ENCODE measurements at regions not wholly inside any gene's neighbourhood (a gene's known extent, or its start where the extent isn't known, plus 50 kb on each side); places are given as distances from the start of the nearest gene placed in this dataset.

GRCh38 chr17:63304704-63305261, 141.3 kb downstream of the CYB561 start:
- Histone ChIP-seq H3K4me1 (ENCODE audit: control insufficient read depth in 1 of 2, low read depth in 2 of 2) (peaks cover 0 to 4% of the 10 kb centered on the region in 2 donors), H3K27me3 (replicated peaks; ENCODE audit: insufficient read depth) (no peaks in the 10 kb centered on the region), H3K27ac (no peak overlapping the region), H3K4me3 (no peak overlapping the region), H3K9me3 (no peaks in the 10 kb centered on the region), H3K36me3 (no peaks in the 10 kb centered on the region)
- DNase-seq (ENCODE audit: low spot score) (no peak), ATAC-seq (ENCODE audit: insufficient number of reproducible peaks, low FRiP score, low read depth) (no peak)
- no peak for TF ChIP-seq CTCF (IDR thresholded peaks at IDR 0.05)

- H3K27me3 ChIP-seq (replicated peaks; ENCODE audit: insufficient read depth) = no peaks in the 10 kb centered on the region
- no peak overlapping the region for H3K27ac ChIP-seq
- DNase-seq (ENCODE audit: low spot score) = no peak
- H3K9me3 ChIP-seq = no peaks in the 10 kb centered on the region
- peaks cover 0 to 4% of the 10 kb centered on the region in 2 donors for H3K4me1 ChIP-seq (ENCODE audit: control insufficient read depth in 1 of 2, low read depth in 2 of 2)
- TF ChIP-seq CTCF (IDR thresholded peaks at IDR 0.05) = no peak
- no peaks in the 10 kb centered on the region for H3K36me3 ChIP-seq
- no peak overlapping the region for H3K4me3 ChIP-seq
- no peak for ATAC-seq (ENCODE audit: insufficient number of reproducible peaks, low FRiP score, low read depth)
Measured at GRCh38 chr17:63305857-63306256, 140.2 kb downstream of the CYB561 start.

GRCh38 chr17:63306855-63307254, 139.3 kb downstream of the CYB561 start:
- Histone ChIP-seq H3K4me1 (ENCODE audit: control insufficient read depth in 1 of 2, low read depth in 2 of 2) (peaks cover 0 to 4% of the 10 kb centered on the region in 2 donors), H3K27ac (no peak overlapping the region), H3K36me3 (no peaks in the 10 kb centered on the region), H3K27me3 (replicated peaks; ENCODE audit: insufficient read depth) (no peaks in the 10 kb centered on the region), H3K4me3 (no peak overlapping the region), H3K9me3 (no peaks in the 10 kb centered on the region)
- no peak for DNase-seq (ENCODE audit: low spot score)
- TF ChIP-seq CTCF (IDR thresholded peaks at IDR 0.05) = no peak
- no peak for ATAC-seq (ENCODE audit: insufficient number of reproducible peaks, low FRiP score, low read depth)

GRCh38 chr17:63308272-63308671, 137.8 kb downstream of the CYB561 start:
- peaks cover 0 to 4% of the 10 kb centered on the region in 2 donors for H3K4me1 ChIP-seq (ENCODE audit: control insufficient read depth in 1 of 2, low read depth in 2 of 2)
- no peaks in the 10 kb centered on the region for H3K9me3 ChIP-seq
- H3K27me3 ChIP-seq (replicated peaks; ENCODE audit: insufficient read depth) = no peaks in the 10 kb centered on the region
- H3K4me3 ChIP-seq = no peak overlapping the region
- no peaks in the 10 kb centered on the region for H3K36me3 ChIP-seq
- no peak for TF ChIP-seq CTCF (IDR thresholded peaks at IDR 0.05)
- H3K27ac ChIP-seq = no peak overlapping the region
- ATAC-seq (ENCODE audit: insufficient number of reproducible peaks, low FRiP score, low read depth) = no peak
- DNase-seq (ENCODE audit: low spot score) = no peak

GRCh38 chr17:63309021-63309420, 137.1 kb downstream of the CYB561 start:
- Histone ChIP-seq H3K36me3 (no peaks in the 10 kb centered on the region), H3K4me1 (ENCODE audit: control insufficient read depth in 1 of 2, low read depth in 2 of 2) (peaks cover 0 to 4% of the 10 kb centered on the region in 2 donors), H3K27me3 (replicated peaks; ENCODE audit: insufficient read depth) (no peaks in the 10 kb centered on the region), H3K27ac (no peak overlapping the region), H3K9me3 (no peaks in the 10 kb centered on the region), H3K4me3 (no peak overlapping the region)
- no peak for ATAC-seq (ENCODE audit: insufficient number of reproducible peaks, low FRiP score, low read depth)
- no peak for TF ChIP-seq CTCF (IDR thresholded peaks at IDR 0.05)
- DNase-seq (ENCODE audit: low spot score) = no peak
